Nephron progenitor cell (in vitro differentiated cells): ENCODE measurements at regions not wholly inside any gene's neighbourhood (a gene's known extent, or its start where the extent isn't known, plus 50 kb on each side); places are given as distances from the start of the nearest gene placed in this dataset.

Experiments
- DNase-seq: peaks from one replicate; pipeline ENCODE4 v3.0.0; 2021
- H3K27ac Mint-ChIP-seq: 2 replicates; pipeline ENCODE4 v1.8.0; 2021; ENCODE audit warnings: mild to moderate bottlenecking, moderate library complexity, mixed read lengths
- H3K27me3 Mint-ChIP-seq: 2 replicates; pipeline ENCODE4 v1.8.0; 2021; ENCODE audit warnings: mild to moderate bottlenecking, low read depth, mixed read lengths; ENCODE audit not compliant: poor library complexity
- H3K36me3 Mint-ChIP-seq: 2 replicates; pipeline ENCODE4 v1.8.0; 2021; ENCODE audit warnings: low read depth, mixed read lengths
- H3K4me1 Mint-ChIP-seq: 2 replicates; pipeline ENCODE4 v1.8.0; 2021; ENCODE audit warnings: mixed read lengths
- H3K4me3 Mint-ChIP-seq: 2 replicates; pipeline ENCODE4 v1.8.0; 2021; ENCODE audit warnings: mild to moderate bottlenecking, moderate library complexity, mixed read lengths
- H3K9me3 Mint-ChIP-seq: 2 replicates; pipeline ENCODE4 v1.8.0; 2021; ENCODE audit warnings: mild to moderate bottlenecking, moderate library complexity, mixed read lengths
- CTCF ChIP-seq: fragments of 200-600 bp; sonication (generic); IDR thresholded peaks from 2 replicates; pipeline ENCODE4 v1.5.0; 2021; ENCODE audit warnings: antibody characterized with exemption

DNA sequence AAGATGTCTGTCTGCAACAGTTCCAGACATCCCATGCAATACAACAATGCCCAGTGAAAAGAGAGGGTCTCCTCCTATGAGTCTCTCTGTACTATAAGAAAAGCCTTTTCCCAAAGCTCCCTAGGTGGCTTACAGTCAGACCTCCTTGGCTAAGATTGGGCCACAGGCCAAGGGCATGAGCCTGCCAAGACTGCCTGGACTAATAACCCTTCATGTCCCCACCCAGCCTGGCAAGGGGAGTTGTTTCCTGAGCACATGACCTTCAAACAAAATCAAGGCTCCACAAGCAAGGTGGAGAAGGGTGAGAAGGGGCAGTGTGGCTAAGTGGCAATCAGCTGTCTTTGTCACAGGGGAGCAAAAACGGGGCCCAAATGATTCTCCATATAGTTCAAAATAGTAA, 75.6 kb upstream of the ZSWIM6 start:
- Mint-ChIP-seq H3K36me3 (no peaks in the 10 kb centered on the region), H3K27me3 (peaks cover 5% of the 10 kb centered on the region), H3K4me1 (peaks cover 2% of the 10 kb centered on the region), H3K27ac (no peak overlapping the region), H3K4me3 (no peak overlapping the region), H3K9me3 (no peaks in the 10 kb centered on the region)
- DNase-seq: no peak
- TF ChIP-seq CTCF: no peak

- DNase-seq: no peak
- TF ChIP-seq CTCF: no peak
- Mint-ChIP-seq H3K4me1 (peaks cover 12% of the 10 kb centered on the region), H3K9me3 (no peaks in the 10 kb centered on the region), H3K27ac (no peak overlapping the region), H3K27me3 (peaks cover 8% of the 10 kb centered on the region), H3K4me3 (no peak overlapping the region), H3K36me3 (no peaks in the 10 kb centered on the region)
These were observed 74.6 kb upstream of the ZSWIM6 start for GRCh38 chr5:61257421-61257820.

DNA sequence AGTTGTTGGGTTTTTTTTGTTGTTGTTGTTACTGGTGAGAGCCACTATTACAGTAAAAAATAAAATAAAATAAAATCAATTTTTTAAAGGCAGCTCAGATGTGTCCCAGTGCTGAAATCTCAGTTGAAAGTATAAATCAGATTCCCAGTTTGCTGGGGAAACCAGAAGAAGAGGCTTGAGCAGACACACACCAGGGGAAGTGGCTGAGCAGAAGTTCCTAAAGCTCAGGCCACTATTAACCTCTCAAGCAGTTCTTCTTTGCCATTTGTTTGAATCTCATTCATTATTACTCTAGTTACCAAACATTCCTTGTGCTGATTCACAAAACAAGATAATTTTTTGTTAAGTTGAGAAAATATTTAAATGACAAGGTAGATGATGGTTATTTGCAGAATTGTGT, 70.9 kb upstream of the ZSWIM6 start:
- no peak for DNase-seq
- no peak overlapping the region for H3K4me3 Mint-ChIP-seq
- peaks cover 31% of the 10 kb centered on the region for H3K4me1 Mint-ChIP-seq
- no peaks in the 10 kb centered on the region for H3K9me3 Mint-ChIP-seq
- H3K27me3 Mint-ChIP-seq: peaks cover 8% of the 10 kb centered on the region
- no peak overlapping the region for H3K27ac Mint-ChIP-seq
- no peak for TF ChIP-seq CTCF
- no peaks in the 10 kb centered on the region for H3K36me3 Mint-ChIP-seq

GRCh38 chr5:61262080-61262479, 70.0 kb upstream of the ZSWIM6 start:
- peak overlapping the region; percentile 31 for H3K27ac Mint-ChIP-seq
- no peak overlapping the region for H3K4me3 Mint-ChIP-seq
- TF ChIP-seq CTCF: no peak
- H3K9me3 Mint-ChIP-seq: no peaks in the 10 kb centered on the region
- DNase-seq: no peak
- H3K4me1 Mint-ChIP-seq: peaks cover 31% of the 10 kb centered on the region
- H3K27me3 Mint-ChIP-seq: peaks cover 5% of the 10 kb centered on the region
- H3K36me3 Mint-ChIP-seq: no peaks in the 10 kb centered on the region

GRCh38 chr5:61263072-61263471, 69.0 kb upstream of the ZSWIM6 start:
- no peak for DNase-seq
- Mint-ChIP-seq H3K4me1 (peaks cover 31% of the 10 kb centered on the region), H3K36me3 (no peaks in the 10 kb centered on the region), H3K9me3 (no peaks in the 10 kb centered on the region), H3K4me3 (no peak overlapping the region), H3K27me3 (peaks cover 5% of the 10 kb centered on the region), H3K27ac (no peak overlapping the region)
- TF ChIP-seq CTCF: no peak

DNA sequence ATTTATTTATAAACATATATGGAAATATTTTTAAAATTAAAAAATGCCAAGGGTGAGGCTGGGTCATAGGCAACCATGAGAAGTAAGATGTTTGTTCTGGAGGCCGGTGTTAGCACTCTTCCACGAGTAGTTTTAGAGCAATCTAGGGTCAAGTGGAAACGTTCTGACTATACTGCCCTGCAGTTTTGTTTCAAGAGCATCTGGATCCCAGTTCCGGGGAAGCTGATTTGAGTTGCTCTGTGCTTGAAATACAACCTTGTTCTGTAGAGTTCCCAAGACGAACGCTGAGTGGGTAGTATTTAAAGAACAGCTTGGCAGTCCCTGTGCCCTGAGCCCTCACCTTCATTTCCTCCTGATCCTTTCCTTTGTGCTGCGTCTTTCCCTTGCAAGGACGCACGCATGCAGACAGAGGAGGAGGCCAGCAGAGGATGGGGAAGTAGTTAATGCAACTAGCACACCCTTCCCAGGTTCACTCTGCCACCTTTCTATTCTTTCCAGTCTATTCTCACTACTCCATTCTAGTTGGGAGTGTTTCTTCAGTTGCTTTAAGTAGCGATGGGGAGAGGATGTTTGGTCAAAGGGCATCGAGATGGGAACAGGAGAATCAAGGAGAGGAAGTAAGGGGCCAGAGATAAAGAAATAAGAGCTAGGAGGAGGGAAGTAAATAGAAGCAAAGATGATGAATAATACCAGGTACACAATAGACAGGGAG, 68.3 kb upstream of the ZSWIM6 start:
- no peak for TF ChIP-seq CTCF
- H3K4me1 Mint-ChIP-seq: peaks cover 31% of the 10 kb centered on the region
- H3K4me3 Mint-ChIP-seq: no peak overlapping the region
- H3K9me3 Mint-ChIP-seq: no peaks in the 10 kb centered on the region
- peaks cover 5% of the 10 kb centered on the region for H3K27me3 Mint-ChIP-seq
- H3K36me3 Mint-ChIP-seq: no peaks in the 10 kb centered on the region
- DNase-seq: no peak
- peak overlapping the region; percentile 3 for H3K27ac Mint-ChIP-seq
